Chondrocyte (in vitro differentiated cells): ENCODE measurements at regions not wholly inside any gene's neighbourhood (a gene's known extent, or its start where the extent isn't known, plus 50 kb on each side); places are given as distances from the start of the nearest gene placed in this dataset.

Experiments used
- DNase-seq: peaks from one replicate; pipeline ENCODE4 v3.0.0; 2021; ENCODE audit warnings: mixed read lengths, low spot score
- H3K27ac Mint-ChIP-seq: one replicate; pipeline ENCODE4 v1.8.0; 2021; ENCODE audit warnings: mild to moderate bottlenecking, moderate library complexity, mixed read lengths; ENCODE audit not compliant: unreplicated experiment
- H3K27me3 Mint-ChIP-seq: 2 replicates; pipeline ENCODE4 v1.8.0; 2021; ENCODE audit warnings: low read depth, mixed read lengths
- H3K36me3 Mint-ChIP-seq: 2 replicates; pipeline ENCODE4 v1.8.0; 2021; ENCODE audit warnings: low read depth, mixed read lengths
- H3K4me1 Mint-ChIP-seq: 2 replicates; pipeline ENCODE4 v1.8.0; 2021; ENCODE audit warnings: low read depth, mild to moderate bottlenecking, mixed read lengths
- H3K4me3 Mint-ChIP-seq: one replicate; pipeline ENCODE4 v1.8.0; 2021; ENCODE audit warnings: mild to moderate bottlenecking, moderate library complexity, mixed read lengths; ENCODE audit not compliant: unreplicated experiment
- H3K9me3 Mint-ChIP-seq: 2 replicates; pipeline ENCODE4 v1.8.0; 2021; ENCODE audit warnings: low read depth, mixed read lengths
- CTCF ChIP-seq: fragments of 200-600 bp; sonication (generic); IDR thresholded peaks from 2 replicates; pipeline ENCODE4 v1.5.0; 2021; ENCODE audit warnings: antibody characterized with exemption, mild to moderate bottlenecking, moderate library complexity

GRCh38 chr6:139577124-139577762, 202.8 kb upstream of the CITED2 start:
- peak overlapping the region; percentile 91 for H3K27ac Mint-ChIP-seq
- no peak for DNase-seq

GRCh38 chr6:139572001-139572400, 197.6 kb upstream of the CITED2 start:
- DNase-seq: no peak
- no peaks in the 10 kb centered on the region for H3K27me3 Mint-ChIP-seq
- peaks cover 4% of the 10 kb centered on the region for H3K9me3 Mint-ChIP-seq
- H3K4me3 Mint-ChIP-seq: no peak overlapping the region
- no peak for TF ChIP-seq CTCF
- H3K4me1 Mint-ChIP-seq: peaks cover 48% of the 10 kb centered on the region
- H3K27ac Mint-ChIP-seq: no peak overlapping the region
- no peaks in the 10 kb centered on the region for H3K36me3 Mint-ChIP-seq

More at GRCh38 chr6:139577124-139577762, 202.8 kb upstream of the CITED2 start:
- Mint-ChIP-seq H3K9me3 (peaks cover 8% of the 10 kb centered on the region), H3K4me1 (peaks cover 44% of the 10 kb centered on the region), H3K4me3 (no peak overlapping the region), H3K36me3 (no peaks in the 10 kb centered on the region), H3K27me3 (no peaks in the 10 kb centered on the region)
- no peak for TF ChIP-seq CTCF

GRCh38 chr6:139570166-139570565, 195.7 kb upstream of the CITED2 start:
- Mint-ChIP-seq H3K36me3 (no peaks in the 10 kb centered on the region), H3K9me3 (peaks cover 4% of the 10 kb centered on the region), H3K4me1 (peaks cover 52% of the 10 kb centered on the region), H3K27me3 (no peaks in the 10 kb centered on the region), H3K27ac (peak overlapping the region; percentile 93), H3K4me3 (no peak overlapping the region)
- no peak for DNase-seq
- peak; percentile 13 for TF ChIP-seq CTCF

GRCh38 chr6:139569566-139569965, 195.1 kb upstream of the CITED2 start:
- TF ChIP-seq CTCF: no peak
- no peaks in the 10 kb centered on the region for H3K27me3 Mint-ChIP-seq
- H3K27ac Mint-ChIP-seq: peak overlapping the region; percentile 93
- DNase-seq: no peak
- no peaks in the 10 kb centered on the region for H3K36me3 Mint-ChIP-seq
- H3K9me3 Mint-ChIP-seq: peaks cover 4% of the 10 kb centered on the region
- H3K4me3 Mint-ChIP-seq: no peak overlapping the region
- peaks cover 58% of the 10 kb centered on the region for H3K4me1 Mint-ChIP-seq

GRCh38 chr6:139568956-139569538, 194.6 kb upstream of the CITED2 start:
- Mint-ChIP-seq H3K9me3 (peaks cover 3% of the 10 kb centered on the region), H3K27me3 (no peaks in the 10 kb centered on the region), H3K36me3 (no peaks in the 10 kb centered on the region), H3K4me3 (no peak overlapping the region), H3K27ac (peak overlapping the region; percentile 93), H3K4me1 (peaks cover 62% of the 10 kb centered on the region)
- no peak for DNase-seq
- no peak for TF ChIP-seq CTCF
